ENCODE measurements at regions not wholly inside any gene's neighbourhood (a gene's known extent, or its start where the extent isn't known, plus 50 kb on each side); places are given as distances from the start of the nearest gene placed in this dataset.

DNA sequence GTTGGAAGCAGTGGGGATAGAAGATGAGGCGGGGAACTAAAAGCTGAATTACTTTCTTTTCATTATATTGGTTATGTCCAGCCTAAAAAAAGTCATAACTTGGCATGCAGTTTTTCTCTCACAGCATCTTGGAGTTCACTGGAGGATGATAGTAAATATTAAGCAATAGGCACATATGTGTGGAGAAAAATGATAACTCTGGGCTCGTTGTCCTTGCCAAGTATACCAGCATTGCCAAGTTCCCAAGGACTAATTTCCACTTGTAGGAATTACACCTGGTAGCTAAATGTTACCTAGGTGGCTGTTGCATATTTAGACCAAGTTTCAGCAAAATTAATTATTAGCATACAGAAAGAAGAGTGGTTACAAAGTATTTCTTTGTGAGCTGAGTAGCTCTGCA lies 1007.6 kb downstream of the ANKRD7 start:
- TF ChIP-seq, protein P1, sequence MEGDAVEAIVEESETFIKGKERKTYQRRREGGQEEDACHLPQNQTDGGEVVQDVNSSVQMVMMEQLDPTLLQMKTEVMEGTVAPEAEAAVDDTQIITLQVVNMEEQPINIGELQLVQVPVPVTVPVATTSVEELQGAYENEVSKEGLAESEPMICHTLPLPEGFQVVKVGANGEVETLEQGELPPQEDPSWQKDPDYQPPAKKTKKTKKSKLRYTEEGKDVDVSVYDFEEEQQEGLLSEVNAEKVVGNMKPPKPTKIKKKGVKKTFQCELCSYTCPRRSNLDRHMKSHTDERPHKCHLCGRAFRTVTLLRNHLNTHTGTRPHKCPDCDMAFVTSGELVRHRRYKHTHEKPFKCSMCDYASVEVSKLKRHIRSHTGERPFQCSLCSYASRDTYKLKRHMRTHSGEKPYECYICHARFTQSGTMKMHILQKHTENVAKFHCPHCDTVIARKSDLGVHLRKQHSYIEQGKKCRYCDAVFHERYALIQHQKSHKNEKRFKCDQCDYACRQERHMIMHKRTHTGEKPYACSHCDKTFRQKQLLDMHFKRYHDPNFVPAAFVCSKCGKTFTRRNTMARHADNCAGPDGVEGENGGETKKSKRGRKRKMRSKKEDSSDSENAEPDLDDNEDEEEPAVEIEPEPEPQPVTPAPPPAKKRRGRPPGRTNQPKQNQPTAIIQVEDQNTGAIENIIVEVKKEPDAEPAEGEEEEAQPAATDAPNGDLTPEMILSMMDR (IDR thresholded peaks at IDR 0.05; ENCODE audit: low read depth, low read length) = no peak
- no peak for TF ChIP-seq EZH2phosphoT487 (IDR thresholded peaks at IDR 0.05; ENCODE audit: low read depth)

Data from OCI-LY3 (cell line).